ENCODE measurements at regions not wholly inside any gene's neighbourhood (a gene's known extent, or its start where the extent isn't known, plus 50 kb on each side); places are given as distances from the start of the nearest gene placed in this dataset.

- peak; percentile 10 for DNase-seq (ENCODE audit: low read depth, low spot score)
These were observed 185.3 kb upstream of the ARGLU1 start for GRCh38 chr13:106753251-106753650.

- DNase-seq (ENCODE audit: low read depth, low spot score) = no peak
These were observed 184.7 kb upstream of the ARGLU1 start for GRCh38 chr13:106752584-106753170.

GRCh38 chr13:106748785-106749184, 180.8 kb upstream of the ARGLU1 start:
- no peak for DNase-seq (ENCODE audit: low read depth, low spot score)

- no peak for DNase-seq (ENCODE audit: low read depth, low spot score)
These were observed 176.6 kb upstream of the ARGLU1 start for GRCh38 chr13:106744516-106744915.

GRCh38 chr13:106738186-106738678, 170.3 kb upstream of the ARGLU1 start:
- no peak for DNase-seq (ENCODE audit: low read depth, low spot score)

- no peak for DNase-seq (ENCODE audit: low read depth, low spot score)
These were observed 169.0 kb upstream of the ARGLU1 start for GRCh38 chr13:106736941-106737340.

GRCh38 chr13:106734198-106734597, 166.3 kb upstream of the ARGLU1 start:
- DNase-seq (ENCODE audit: low read depth, low spot score) = no peak

- no peak for DNase-seq (ENCODE audit: low read depth, low spot score)
These were observed 155.1 kb upstream of the ARGLU1 start for GRCh38 chr13:106723036-106723435.

GRCh38 chr13:106722620-106723019, 154.7 kb upstream of the ARGLU1 start:
- DNase-seq (ENCODE audit: low read depth, low spot score) = no peak

GRCh38 chr13:106721599-106721998, 153.7 kb upstream of the ARGLU1 start:
- no peak for DNase-seq (ENCODE audit: low read depth, low spot score)

- DNase-seq (ENCODE audit: low read depth, low spot score) = no peak
These were observed 146.5 kb upstream of the ARGLU1 start for GRCh38 chr13:106714271-106714982.

GRCh38 chr13:106712381-106712780, 144.4 kb upstream of the ARGLU1 start:
- DNase-seq (ENCODE audit: low read depth, low spot score) = no peak

- peak; percentile 64 for DNase-seq (ENCODE audit: low read depth, low spot score)
These were observed 142.3 kb upstream of the ARGLU1 start for GRCh38 chr13:106710266-106710665.

- DNase-seq (ENCODE audit: low read depth, low spot score) = peak; percentile 64
These were observed 141.6 kb upstream of the ARGLU1 start for GRCh38 chr13:106709522-106709921.

- no peak for DNase-seq (ENCODE audit: low read depth, low spot score)
These were observed 134.6 kb upstream of the ARGLU1 start for GRCh38 chr13:106702505-106702904.

GRCh38 chr13:106701771-106702341, 133.9 kb upstream of the ARGLU1 start:
- no peak for DNase-seq (ENCODE audit: low read depth, low spot score)

- no peak for DNase-seq (ENCODE audit: low read depth, low spot score)
These were observed 132.5 kb upstream of the ARGLU1 start for GRCh38 chr13:106700439-106700838.

- DNase-seq (ENCODE audit: low read depth, low spot score) = no peak
These were observed 132.1 kb upstream of the ARGLU1 start for GRCh38 chr13:106700007-106700406.

- no peak for DNase-seq (ENCODE audit: low read depth, low spot score)
These were observed 131.4 kb upstream of the ARGLU1 start for GRCh38 chr13:106699311-106699710.

GRCh38 chr13:106696719-106697118, 128.8 kb upstream of the ARGLU1 start:
- no peak for DNase-seq (ENCODE audit: low read depth, low spot score)

GRCh38 chr13:106696140-106696539, 128.2 kb upstream of the ARGLU1 start:
- no peak for DNase-seq (ENCODE audit: low read depth, low spot score)

GRCh38 chr13:106695139-106695538, 127.2 kb upstream of the ARGLU1 start:
- DNase-seq (ENCODE audit: low read depth, low spot score) = no peak

- DNase-seq (ENCODE audit: low read depth, low spot score) = no peak
These were observed 123.9 kb upstream of the ARGLU1 start for GRCh38 chr13:106691861-106692260.

Data from pulmonary artery endothelial cell (primary cell).